NCI-H2227 (cell line): ENCODE measurements at regions not wholly inside any gene's neighbourhood (a gene's known extent, or its start where the extent isn't known, plus 50 kb on each side); places are given as distances from the start of the nearest gene placed in this dataset.

Experiments used
- DNase-seq: peaks from one replicate; lab custom pipeline; 2025; ENCODE audit not compliant: unreplicated experiment; lab: John Stamatoyannopoulos, UW

- no peak for DNase-seq
These were observed 160.8 kb downstream of the FBXO8 start for GRCh38 chr4:174122705-174123104.

- peak; percentile 74 for DNase-seq
These were observed 162.8 kb downstream of the FBXO8 start for GRCh38 chr4:174120446-174121295.

GRCh38 chr4:174119830-174120229 lies 163.6 kb downstream of the FBXO8 start:
- DNase-seq = no peak

GRCh38 chr4:174119051-174119450 lies 164.4 kb downstream of the FBXO8 start:
- DNase-seq = no peak

GRCh38 chr4:174118171-174118570 lies 165.3 kb downstream of the FBXO8 start:
- DNase-seq = no peak

GRCh38 chr4:174117445-174117844 lies 166.0 kb downstream of the FBXO8 start:
- DNase-seq = no peak

GRCh38 chr4:174116021-174116420 lies 167.4 kb downstream of the FBXO8 start:
- no peak for DNase-seq

GRCh38 chr4:174111422-174111821 lies 172.0 kb downstream of the FBXO8 start:
- no peak for DNase-seq

GRCh38 chr4:174110180-174110579 lies 173.3 kb downstream of the FBXO8 start:
- no peak for DNase-seq

- DNase-seq = no peak
These were observed 175.6 kb downstream of the FBXO8 start for GRCh38 chr4:174107746-174108354.

GRCh38 chr4:174105202-174105601 lies 178.3 kb downstream of the FBXO8 start:
- DNase-seq = no peak

- no peak for DNase-seq
These were observed 182.6 kb downstream of the FBXO8 start for GRCh38 chr4:174100910-174101309.

GRCh38 chr4:174099712-174100111 lies 183.8 kb downstream of the FBXO8 start:
- no peak for DNase-seq

- no peak for DNase-seq
These were observed 186.5 kb downstream of the FBXO8 start for GRCh38 chr4:174096999-174097398.

- DNase-seq = no peak
These were observed 187.0 kb downstream of the FBXO8 start for GRCh38 chr4:174096456-174096855.

GRCh38 chr4:174091130-174091529 lies 192.3 kb downstream of the FBXO8 start:
- DNase-seq = no peak

GRCh38 chr4:174089711-174090110 lies 193.8 kb downstream of the FBXO8 start:
- DNase-seq = no peak

- no peak for DNase-seq
These were observed 194.7 kb downstream of the FBXO8 start for GRCh38 chr4:174088795-174089194.

GRCh38 chr4:174086829-174087799 lies 196.4 kb downstream of the FBXO8 start:
- DNase-seq = no peak

GRCh38 chr4:174084981-174085380 lies 198.5 kb downstream of the FBXO8 start:
- DNase-seq = no peak

GRCh38 chr4:174084542-174084941 lies 198.9 kb downstream of the FBXO8 start:
- no peak for DNase-seq
